B cell (primary cell): ENCODE measurements at regions not wholly inside any gene's neighbourhood (a gene's known extent, or its start where the extent isn't known, plus 50 kb on each side); places are given as distances from the start of the nearest gene placed in this dataset.

Source experiments
- ATAC-seq: fragments of 200-7000 bp; cut with Tn5 transposase; one replicate; pipeline ENCODE4 v1.10.0; 2021; ENCODE audit warnings: low read depth, mild to moderate bottlenecking, moderate number of reproducible peaks, moderate library complexity
- CTCF ChIA-PET: fragments of 350-600 bp; sonication (Branson Sonifier 250); formaldehyde crosslinking; loops from one replicate; lab custom pipeline; 2021; ENCODE audit warnings: antibody characterized with exemption, inconsistent platforms; lab: Charles Lee
- POLR2A ChIA-PET: fragments of 350-600 bp; sonication (Branson Sonifier 250); formaldehyde crosslinking; loops from one replicate; lab custom pipeline; 2021; ENCODE audit warnings: antibody characterized with exemption; lab: Charles Lee
- DNase-seq: peaks from one replicate; pipeline ENCODE4 v3.0.0; 2013
- H2AFZ ChIP-seq: 2 replicates; pipeline ENCODE4 v1.6.1; 2012; ENCODE audit warnings: mild to moderate bottlenecking, low read depth, low read length; ENCODE audit not compliant: insufficient read depth, poor library complexity, severe bottlenecking
- H3K27ac ChIP-seq, 2 donors: 1 replicate in 1 of 2; 2 replicates in 1 of 2; pipeline ENCODE4 v1.5.1; 2012 to 2013; ENCODE audit warnings: low read length in 2 of 2, mild to moderate bottlenecking in 2 of 2, moderate library complexity in 1 of 2
- H3K27me3 ChIP-seq, 4 experiments: fragments of 200-600 bp in 1 of 4; sonication (generic) in 1 of 4; replicated peaks in 1 of 4; 1 replicate in 2 of 4; 2 replicates in 2 of 4; pipeline versions ENCODE4 v1.6.1 to v1.7.0; 2013 to 2016; ENCODE audit warnings: low read length in 3 of 4, mild to moderate bottlenecking in 2 of 4, mixed read lengths in 1 of 4, moderate library complexity in 1 of 4; ENCODE audit not compliant: insufficient read depth in 4 of 4, control insufficient read depth in 3 of 4; ENCODE audit errors: control extremely low read depth in 1 of 4
- H3K36me3 ChIP-seq, 2 experiments: replicated peaks in 1 of 2; 1 replicate in 1 of 2; 2 replicates in 1 of 2; pipeline versions ENCODE4 v1.6.1 to v1.7.1; 2013; ENCODE audit warnings: low read length in 1 of 2; ENCODE audit not compliant: insufficient read depth in 2 of 2, control insufficient read depth in 1 of 2; ENCODE audit errors: control extremely low read depth in 1 of 2, extremely low read depth in 1 of 2
- H3K4me1 ChIP-seq, 2 donors: fragments of 200-600 bp in 1 of 2; sonication (generic) in 1 of 2; 1 replicate in 1 of 2; 2 replicates in 1 of 2; pipeline versions ENCODE4 v1.5.1 to v1.6.1; 2013 to 2017; ENCODE audit warnings: low read length in 2 of 2; ENCODE audit not compliant: control insufficient read depth in 2 of 2, insufficient read depth in 2 of 2
- H3K4me2 ChIP-seq: replicated peaks from 2 replicates; pipeline ENCODE3; 2012; ENCODE audit warnings: mild to moderate bottlenecking, low read depth, low read length; ENCODE audit not compliant: poor library complexity, severe bottlenecking
- H3K4me3 ChIP-seq, 5 experiments: fragments of 200-600 bp in 1 of 5; sonication (generic) in 1 of 5; 1 replicate in 3 of 5; 2 replicates in 2 of 5; pipeline versions ENCODE4 v1.5.1 to v1.7.0; 2011 to 2016; ENCODE audit warnings: low read length in 4 of 5, mild to moderate bottlenecking in 4 of 5, low read depth in 2 of 5, control low read depth in 1 of 5, moderate library complexity in 1 of 5; ENCODE audit not compliant: insufficient read depth in 1 of 5; ENCODE audit errors: control extremely low read depth in 1 of 5, extremely low read depth in 1 of 5
- H3K79me2 ChIP-seq: fragments of 200-600 bp; sonication (generic); one replicate; pipeline ENCODE4 v1.6.0; 2016; ENCODE audit warnings: low read length; ENCODE audit not compliant: control insufficient read depth, insufficient read depth
- H3K9ac ChIP-seq: fragments of 200-600 bp; sonication (generic); 2 replicates; pipeline ENCODE4 v1.6.1; 2017; ENCODE audit warnings: mild to moderate bottlenecking, low read length, moderate library complexity
- H3K9me3 ChIP-seq, 3 donors: one replicate each; pipeline versions ENCODE4 v1.6.1 to v1.7.1; 2013; ENCODE audit warnings: low read length in 2 of 3; ENCODE audit not compliant: control insufficient read depth in 2 of 3, insufficient read depth in 1 of 3; ENCODE audit errors: control extremely low read depth in 1 of 3
- H4K20me1 ChIP-seq: 2 replicates; pipeline ENCODE4 v1.6.0; 2012; ENCODE audit warnings: mild to moderate bottlenecking, low read length; ENCODE audit not compliant: insufficient read depth, control insufficient read depth, poor library complexity, severe bottlenecking
- H3K27ac Mint-ChIP-seq: one replicate; pipeline ENCODE4 v1.8.0; 2021; ENCODE audit warnings: mixed read lengths
- H3K27me3 Mint-ChIP-seq: one replicate; pipeline ENCODE4 v1.8.0; 2021; ENCODE audit warnings: mixed read lengths
- H3K4me1 Mint-ChIP-seq: one replicate; pipeline ENCODE4 v1.8.0; 2021; ENCODE audit warnings: mixed read lengths
- H3K4me3 Mint-ChIP-seq: one replicate; pipeline ENCODE4 v1.8.0; 2021; ENCODE audit warnings: mixed read lengths
- H3K9me3 Mint-ChIP-seq: one replicate; pipeline ENCODE4 v1.8.0; 2022; ENCODE audit warnings: mixed read lengths; ENCODE audit not compliant: insufficient read depth
- EZH2 ChIP-seq: IDR thresholded peaks from 2 replicates; pipeline ENCODE4 v1.6.1; 2012; ENCODE audit warnings: borderline replicate concordance, low read depth, mild to moderate bottlenecking, moderate library complexity, low read length; ENCODE audit not compliant: insufficient read depth, poor library complexity, severe bottlenecking
- WGBS: methylation state at CpG from one replicate; pipeline ENCODE4 v1.1.5; 2013; ENCODE audit warnings: missing lambda C conversion rate; ENCODE audit not compliant: insufficient coverage; 5-methylcytosine and 5-hydroxymethylcytosine counted together
- intact Hi-C: fragments of 100-400 bp; cut with micrococcal nuclease; formaldehyde crosslinking; loops from one replicate; pipeline ENCODE4 v1.10.0; 2022
- TF ChIP-seq, protein P1 (sequence below): fragments of 200-600 bp; IDR thresholded peaks from one replicate; pipeline ENCODE4 v1.8.0; 2022; ENCODE audit warnings: antibody characterized with exemption, mild to moderate bottlenecking

DNA sequence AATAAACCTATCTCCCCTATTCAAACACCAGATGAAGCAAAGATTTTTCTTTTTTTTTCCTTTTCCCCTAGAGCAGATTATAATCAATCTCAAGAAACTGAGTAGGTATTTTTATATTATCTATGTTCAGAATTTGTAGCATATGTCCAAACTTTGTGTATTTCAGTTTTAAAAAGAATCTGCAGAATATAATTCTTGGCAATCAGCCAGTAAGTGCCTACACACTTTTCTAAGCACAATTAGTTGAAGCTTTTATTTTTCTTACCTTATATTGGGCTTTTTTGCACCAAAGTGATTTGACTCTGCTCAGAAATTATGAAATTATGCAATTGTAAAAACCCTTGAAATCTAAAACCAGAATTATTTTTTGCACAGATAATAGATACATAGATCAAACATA is 315.8 kb upstream of the PHF14 start:
- Histone ChIP-seq H3K9me3 (no peaks in the 10 kb centered on the region), H3K79me2 (no peaks in the 10 kb centered on the region), H3K36me3 (no peaks in the 10 kb centered on the region), H2AFZ (no peak overlapping the region), H3K27ac (no peak overlapping the region), H3K27me3 (no peaks in the 10 kb centered on the region), H3K4me1 (no peaks in the 10 kb centered on the region), H3K4me3 (no peak overlapping the region), H3K4me2 (no peak overlapping the region), H3K9ac (no peak overlapping the region), H4K20me1 (no peaks in the 10 kb centered on the region)
- Mint-ChIP-seq H3K4me1 (no peaks in the 10 kb centered on the region), H3K27me3 (no peaks in the 10 kb centered on the region), H3K4me3 (no peak overlapping the region), H3K9me3 (no peaks in the 10 kb centered on the region), H3K27ac (no peak overlapping the region)
- intact Hi-C loops: no loop called here
- no peak for ATAC-seq
- CTCF ChIA-PET: no interaction called here
- DNase-seq: no peak
- POLR2A ChIA-PET: no interaction called here
- TF ChIP-seq EZH2: no peak
- TF ChIP-seq, protein P1, sequence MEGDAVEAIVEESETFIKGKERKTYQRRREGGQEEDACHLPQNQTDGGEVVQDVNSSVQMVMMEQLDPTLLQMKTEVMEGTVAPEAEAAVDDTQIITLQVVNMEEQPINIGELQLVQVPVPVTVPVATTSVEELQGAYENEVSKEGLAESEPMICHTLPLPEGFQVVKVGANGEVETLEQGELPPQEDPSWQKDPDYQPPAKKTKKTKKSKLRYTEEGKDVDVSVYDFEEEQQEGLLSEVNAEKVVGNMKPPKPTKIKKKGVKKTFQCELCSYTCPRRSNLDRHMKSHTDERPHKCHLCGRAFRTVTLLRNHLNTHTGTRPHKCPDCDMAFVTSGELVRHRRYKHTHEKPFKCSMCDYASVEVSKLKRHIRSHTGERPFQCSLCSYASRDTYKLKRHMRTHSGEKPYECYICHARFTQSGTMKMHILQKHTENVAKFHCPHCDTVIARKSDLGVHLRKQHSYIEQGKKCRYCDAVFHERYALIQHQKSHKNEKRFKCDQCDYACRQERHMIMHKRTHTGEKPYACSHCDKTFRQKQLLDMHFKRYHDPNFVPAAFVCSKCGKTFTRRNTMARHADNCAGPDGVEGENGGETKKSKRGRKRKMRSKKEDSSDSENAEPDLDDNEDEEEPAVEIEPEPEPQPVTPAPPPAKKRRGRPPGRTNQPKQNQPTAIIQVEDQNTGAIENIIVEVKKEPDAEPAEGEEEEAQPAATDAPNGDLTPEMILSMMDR: no peak

DNA sequence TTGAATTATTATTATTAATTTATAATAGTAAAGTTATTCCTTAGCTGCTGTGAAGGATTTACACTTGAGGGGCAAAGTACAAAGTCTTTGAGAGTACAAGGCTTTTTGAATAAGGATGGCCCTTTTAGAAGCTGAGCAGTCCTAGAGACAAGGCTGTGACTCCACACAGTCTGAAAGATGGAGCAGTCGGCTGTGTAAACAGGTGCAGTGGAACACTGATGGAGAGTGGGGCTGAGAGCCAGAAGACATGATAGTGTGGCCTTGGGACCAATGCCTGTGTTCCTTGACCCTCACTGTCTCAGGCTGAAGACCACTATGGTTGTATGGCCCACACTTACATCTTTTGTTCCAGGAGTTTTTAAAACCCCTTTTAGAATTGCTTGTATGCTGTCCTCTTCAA is 311.2 kb upstream of the PHF14 start:
- Histone ChIP-seq H3K27me3 (no peaks in the 10 kb centered on the region), H3K4me3 (no peak overlapping the region), H3K4me1 (no peaks in the 10 kb centered on the region), H3K9me3 (no peaks in the 10 kb centered on the region), H3K79me2 (no peaks in the 10 kb centered on the region), H3K36me3 (no peaks in the 10 kb centered on the region), H4K20me1 (no peaks in the 10 kb centered on the region), H3K4me2 (no peak overlapping the region), H2AFZ (no peak overlapping the region), H3K27ac (no peak overlapping the region), H3K9ac (no peak overlapping the region)
- H3K27me3 Mint-ChIP-seq: no peaks in the 10 kb centered on the region
- intact Hi-C loops: no loop called here
- ATAC-seq (no peak), DNase-seq (no peak)
- H3K9me3 Mint-ChIP-seq: peaks cover 2% of the 10 kb centered on the region
- no peaks in the 10 kb centered on the region for H3K4me1 Mint-ChIP-seq
- no peak overlapping the region for H3K4me3 Mint-ChIP-seq
- CTCF ChIA-PET: no interaction called here
- no peak overlapping the region for H3K27ac Mint-ChIP-seq
- WGBS: 100% methylated on average over 1 of the region's 1 CpG
- POLR2A ChIA-PET: no interaction called here
- TF ChIP-seq, protein P1: no peak
- no peak for TF ChIP-seq EZH2
